ENCODE measurements at regions not wholly inside any gene's neighbourhood (a gene's known extent, or its start where the extent isn't known, plus 50 kb on each side); places are given as distances from the start of the nearest gene placed in this dataset.

GRCh38 chrX:137353404-137353803 lies 212.5 kb upstream of the ZIC3 start:
- no peaks in the 10 kb centered on the region for H3K4me1 ChIP-seq (ENCODE audit: low read depth)
- TF ChIP-seq CTCF (IDR thresholded peaks at IDR 0.05), result no peak
- no peak overlapping the region for H3K4me3 ChIP-seq
- H3K9me3 ChIP-seq, result no peaks in the 10 kb centered on the region
- ATAC-seq (no peak), DNase-seq (no peak)
- intact Hi-C loops (cut with DNase I, micrococcal nuclease), result no loop called here
- H3K36me3 ChIP-seq (ENCODE audit: low read depth), result no peaks in the 10 kb centered on the region

DNA sequence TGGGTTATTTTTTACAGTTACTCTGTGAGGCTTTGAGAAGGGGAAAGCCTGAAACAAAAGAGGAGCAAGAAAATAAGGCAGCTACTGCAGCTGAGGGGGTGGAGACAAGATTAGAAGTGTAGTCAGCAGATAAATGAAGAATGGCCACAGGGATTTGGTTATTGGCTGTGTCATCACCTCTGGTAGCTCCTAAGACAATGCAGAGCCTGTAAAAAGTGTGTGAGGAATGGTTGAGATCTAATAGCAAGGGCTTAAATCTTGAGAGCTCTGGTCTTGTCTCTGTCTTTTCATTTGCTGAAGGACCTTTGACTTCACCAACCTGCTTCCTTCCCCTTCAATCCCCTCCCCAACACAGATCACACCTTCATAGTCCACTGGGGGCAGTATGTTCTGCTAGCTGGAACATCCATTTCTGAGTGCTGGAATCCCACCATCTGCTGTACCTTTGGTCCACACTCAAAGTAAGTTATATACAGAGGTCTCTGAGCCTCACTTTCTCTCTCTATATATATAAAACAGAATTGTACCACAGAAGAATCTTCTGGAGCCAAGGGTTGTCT lies 213.7 kb upstream of the ZIC3 start:
- DNase-seq (no peak), ATAC-seq (no peak)
- no peaks in the 10 kb centered on the region for H3K9me3 ChIP-seq
- no peak overlapping the region for H3K4me3 ChIP-seq
- H3K4me1 ChIP-seq (ENCODE audit: low read depth), result no peaks in the 10 kb centered on the region
- TF ChIP-seq CTCF (IDR thresholded peaks at IDR 0.05), result no peak
- intact Hi-C loops (cut with DNase I, micrococcal nuclease), result no loop called here
- H3K36me3 ChIP-seq (ENCODE audit: low read depth), result no peaks in the 10 kb centered on the region

DNA sequence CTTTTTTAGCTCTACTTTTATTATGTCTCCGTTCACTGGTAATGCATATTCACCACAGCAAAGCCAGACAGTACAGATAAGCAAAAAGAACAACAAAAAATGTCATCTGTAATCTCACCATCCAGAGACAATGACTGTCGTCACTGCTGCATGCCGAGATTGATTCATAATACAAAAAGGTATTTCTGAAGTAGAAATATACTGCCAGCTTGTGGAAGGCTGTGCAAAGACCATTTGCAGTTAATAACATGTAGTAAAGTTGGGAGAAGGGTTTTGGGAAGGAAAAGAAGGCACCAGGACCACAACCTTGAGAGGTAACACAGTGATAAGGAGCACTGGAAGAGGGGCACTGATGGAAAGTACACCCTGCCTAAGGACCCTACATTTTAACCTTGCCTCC lies 223.0 kb upstream of the ZIC3 start:
- no peaks in the 10 kb centered on the region for H3K4me1 ChIP-seq (ENCODE audit: low read depth)
- ATAC-seq, result no peak
- no peak for DNase-seq
- intact Hi-C loops (cut with DNase I, micrococcal nuclease), result no loop called here
- H3K36me3 ChIP-seq (ENCODE audit: low read depth), result no peaks in the 10 kb centered on the region
- H3K4me3 ChIP-seq, result no peak overlapping the region
- TF ChIP-seq CTCF (IDR thresholded peaks at IDR 0.05), result no peak
- H3K9me3 ChIP-seq, result no peaks in the 10 kb centered on the region

GRCh38 chrX:137313627-137314026 lies 252.3 kb upstream of the ZIC3 start:
- H3K4me1 ChIP-seq (ENCODE audit: low read depth), result no peaks in the 10 kb centered on the region
- no peak for TF ChIP-seq CTCF (IDR thresholded peaks at IDR 0.05)
- no peak for DNase-seq
- H3K9me3 ChIP-seq, result no peaks in the 10 kb centered on the region
- ATAC-seq, result no peak
- no peaks in the 10 kb centered on the region for H3K36me3 ChIP-seq (ENCODE audit: low read depth)
- H3K4me3 ChIP-seq, result no peak overlapping the region
- intact Hi-C loops (cut with DNase I, micrococcal nuclease), result no loop called here

DNA sequence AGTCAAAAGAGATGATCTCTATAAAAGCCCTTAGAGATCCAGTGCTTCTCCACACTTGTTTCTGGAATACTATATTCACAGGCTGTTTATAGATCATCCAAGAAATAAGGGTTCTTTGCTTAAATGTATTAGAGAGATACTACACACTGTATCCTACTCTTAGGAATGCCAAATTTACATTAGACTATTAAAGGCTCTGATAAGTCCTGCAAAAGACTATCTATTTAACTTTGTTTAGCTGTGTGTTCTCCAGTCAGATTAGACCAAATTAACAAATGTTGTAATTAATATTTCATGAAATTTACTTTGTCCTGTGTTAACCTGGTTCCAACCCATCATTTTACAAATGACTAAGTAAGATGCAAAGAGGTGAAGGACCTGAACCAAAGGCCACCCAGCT lies 260.5 kb upstream of the ZIC3 start:
- no peak for TF ChIP-seq CTCF (IDR thresholded peaks at IDR 0.05)
- ATAC-seq (no peak), DNase-seq (no peak)
- intact Hi-C loops (cut with DNase I, micrococcal nuclease), result no loop called here
- no peaks in the 10 kb centered on the region for H3K9me3 ChIP-seq
- H3K36me3 ChIP-seq (ENCODE audit: low read depth), result no peaks in the 10 kb centered on the region
- H3K4me3 ChIP-seq, result no peak overlapping the region
- H3K4me1 ChIP-seq (ENCODE audit: low read depth), result no peaks in the 10 kb centered on the region

- Histone ChIP-seq H3K36me3 (ENCODE audit: low read depth) (no peaks in the 10 kb centered on the region), H3K9me3 (no peaks in the 10 kb centered on the region), H3K4me3 (no peak overlapping the region), H3K4me1 (ENCODE audit: low read depth) (no peaks in the 10 kb centered on the region)
- DNase-seq (no peak), ATAC-seq (no peak)
- no peak for TF ChIP-seq CTCF (IDR thresholded peaks at IDR 0.05)
- intact Hi-C loops (cut with DNase I, micrococcal nuclease), result no loop called here
Measured at GRCh38 chrX:137297167-137297566, 263.4 kb upstream of the GPR101 start.
